ENCODE measurements at regions not wholly inside any gene's neighbourhood (a gene's known extent, or its start where the extent isn't known, plus 50 kb on each side); places are given as distances from the start of the nearest gene placed in this dataset.
"Not testable (repeated sequence)": the region's sequence is repeated elsewhere in the genome, so short reads cannot be mapped to it uniquely, and the experiment has no call there.

DNA sequence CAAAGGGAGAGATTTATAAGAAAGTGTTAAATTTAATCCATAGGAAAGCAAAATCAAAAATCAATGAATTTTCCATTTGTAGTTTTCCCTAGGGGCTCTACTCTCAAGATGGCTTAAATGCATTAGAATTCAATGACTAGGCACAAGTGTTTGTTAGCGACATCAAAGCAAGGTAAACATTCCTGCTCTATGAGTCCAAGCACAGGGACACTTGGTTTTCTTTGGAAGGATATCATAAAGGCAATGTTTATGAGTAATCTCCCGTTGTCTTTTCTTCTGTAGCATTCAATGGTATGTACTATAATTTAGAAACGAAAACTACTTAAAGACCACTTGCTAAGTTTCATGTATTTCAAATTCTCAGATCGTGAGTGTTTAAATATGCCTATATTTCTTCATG lies 54.8 kb upstream of the ZNF717 start:
- H3K27me3 Mint-ChIP-seq; H3K4me3 Mint-ChIP-seq; DNase-seq; H3K27ac Mint-ChIP-seq; H3K4me1 Mint-ChIP-seq; H3K9me3 ChIP-seq (ENCODE audit: control insufficient read depth, low read length, poor library complexity, severe bottlenecking); H3K36me3 Mint-ChIP-seq (ENCODE audit: low read depth); ATAC-seq: not testable (repeated sequence)

GRCh38 chr3:75850301-75851008 lies 65.1 kb upstream of the ZNF717 start:
- H3K4me1 Mint-ChIP-seq; DNase-seq; ATAC-seq; H3K27me3 Mint-ChIP-seq; H3K9me3 ChIP-seq (ENCODE audit: control insufficient read depth, low read length, poor library complexity, severe bottlenecking); H3K4me3 Mint-ChIP-seq; H3K36me3 Mint-ChIP-seq (ENCODE audit: low read depth); H3K27ac Mint-ChIP-seq: not testable (repeated sequence)

- Mint-ChIP-seq H3K4me3 (no peak overlapping the region), H3K4me1 (no peaks in the 10 kb centered on the region), H3K27me3 (no peaks in the 10 kb centered on the region), H3K27ac (no peak overlapping the region), H3K36me3 (ENCODE audit: low read depth) (no peaks in the 10 kb centered on the region)
- DNase-seq = no peak
- no peaks in the 10 kb centered on the region for H3K9me3 ChIP-seq (ENCODE audit: control insufficient read depth, low read length, poor library complexity, severe bottlenecking)
- no peak for ATAC-seq
Observed at GRCh38 chr3:75863130-75863529, 77.8 kb upstream of the ZNF717 start.

- H3K4me3 Mint-ChIP-seq = no peak overlapping the region
- ATAC-seq (no peak), DNase-seq (no peak)
- no peak overlapping the region for H3K27ac Mint-ChIP-seq
- no peaks in the 10 kb centered on the region for H3K27me3 Mint-ChIP-seq
- no peaks in the 10 kb centered on the region for H3K9me3 ChIP-seq (ENCODE audit: control insufficient read depth, low read length, poor library complexity, severe bottlenecking)
- H3K4me1 Mint-ChIP-seq = no peaks in the 10 kb centered on the region
- no peaks in the 10 kb centered on the region for H3K36me3 Mint-ChIP-seq (ENCODE audit: low read depth)
Observed at GRCh38 chr3:75863878-75864277, 78.5 kb upstream of the ZNF717 start.

DNA sequence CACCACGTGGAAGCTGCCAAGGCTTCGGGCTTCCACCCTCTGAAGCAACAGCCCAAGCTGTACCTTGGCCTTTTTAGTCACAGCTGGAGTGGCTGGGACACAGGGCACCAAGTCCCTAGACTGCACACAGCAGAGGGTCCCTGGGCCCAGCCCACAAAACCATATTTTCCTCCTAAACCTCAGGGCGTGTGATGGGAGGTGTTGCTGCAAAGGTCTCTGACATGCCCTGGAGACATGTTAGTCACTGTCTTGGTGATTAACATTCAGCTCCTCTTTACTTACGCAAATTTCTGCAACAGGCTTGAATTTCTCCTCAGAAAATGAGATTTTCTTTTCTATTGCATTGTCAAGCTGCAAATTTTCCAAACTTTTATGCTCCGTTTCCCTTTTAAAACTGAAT lies 98.4 kb upstream of the ZNF717 start:
- H3K9me3 ChIP-seq (ENCODE audit: control insufficient read depth, low read length, poor library complexity, severe bottlenecking); H3K4me3 Mint-ChIP-seq; DNase-seq; H3K27me3 Mint-ChIP-seq; ATAC-seq; H3K4me1 Mint-ChIP-seq; H3K36me3 Mint-ChIP-seq (ENCODE audit: low read depth); H3K27ac Mint-ChIP-seq: not testable (repeated sequence)

GRCh38 chr3:75886971-75887526 lies 101.7 kb upstream of the ZNF717 start:
- H3K27ac Mint-ChIP-seq = no peak overlapping the region
- H3K4me3 Mint-ChIP-seq = no peak overlapping the region
- ATAC-seq (no peak), DNase-seq (no peak)
- H3K36me3 Mint-ChIP-seq (ENCODE audit: low read depth) = no peaks in the 10 kb centered on the region
- H3K4me1 Mint-ChIP-seq = no peaks in the 10 kb centered on the region
- H3K27me3 Mint-ChIP-seq = no peaks in the 10 kb centered on the region
- H3K9me3 ChIP-seq (ENCODE audit: control insufficient read depth, low read length, poor library complexity, severe bottlenecking) = no peaks in the 10 kb centered on the region

- ATAC-seq = no peak
- H3K4me3 Mint-ChIP-seq = no peak overlapping the region
- no peaks in the 10 kb centered on the region for H3K36me3 Mint-ChIP-seq (ENCODE audit: low read depth)
Observed at GRCh38 chr3:75894234-75894633, 108.9 kb upstream of the ZNF717 start.

DNA sequence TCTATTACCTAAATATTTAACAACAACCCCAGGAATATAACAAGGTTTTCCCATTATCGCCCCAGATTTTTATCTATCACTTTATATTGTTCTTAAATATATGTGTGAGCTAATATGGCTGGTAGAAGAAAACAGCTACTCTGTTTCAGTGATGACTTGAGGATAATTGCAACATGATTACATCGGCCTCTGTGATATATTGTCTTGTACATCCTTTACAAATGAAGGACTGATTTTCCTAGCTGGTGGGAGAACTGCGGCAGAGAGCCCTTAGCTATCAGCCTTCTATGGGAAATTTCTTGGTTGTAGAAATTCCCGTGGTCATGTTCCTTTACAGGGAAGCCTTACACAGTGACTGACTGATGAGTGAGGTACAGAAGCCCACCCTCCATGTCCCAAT lies 110.9 kb upstream of the ZNF717 start:
- H3K9me3 ChIP-seq (ENCODE audit: control insufficient read depth, low read length, poor library complexity, severe bottlenecking) = no peaks in the 10 kb centered on the region
- ATAC-seq (no peak), DNase-seq (no peak)
- no peak overlapping the region for H3K4me3 Mint-ChIP-seq
- H3K27ac Mint-ChIP-seq = no peak overlapping the region
- no peaks in the 10 kb centered on the region for H3K27me3 Mint-ChIP-seq
- no peaks in the 10 kb centered on the region for H3K36me3 Mint-ChIP-seq (ENCODE audit: low read depth)
- no peaks in the 10 kb centered on the region for H3K4me1 Mint-ChIP-seq

More at GRCh38 chr3:75894234-75894633, 108.9 kb upstream of the ZNF717 start:
- DNase-seq = no peak
- no peaks in the 10 kb centered on the region for H3K9me3 ChIP-seq (ENCODE audit: control insufficient read depth, low read length, poor library complexity, severe bottlenecking)
- H3K27me3 Mint-ChIP-seq = no peaks in the 10 kb centered on the region
- no peaks in the 10 kb centered on the region for H3K4me1 Mint-ChIP-seq
- H3K27ac Mint-ChIP-seq = no peak overlapping the region

DNA sequence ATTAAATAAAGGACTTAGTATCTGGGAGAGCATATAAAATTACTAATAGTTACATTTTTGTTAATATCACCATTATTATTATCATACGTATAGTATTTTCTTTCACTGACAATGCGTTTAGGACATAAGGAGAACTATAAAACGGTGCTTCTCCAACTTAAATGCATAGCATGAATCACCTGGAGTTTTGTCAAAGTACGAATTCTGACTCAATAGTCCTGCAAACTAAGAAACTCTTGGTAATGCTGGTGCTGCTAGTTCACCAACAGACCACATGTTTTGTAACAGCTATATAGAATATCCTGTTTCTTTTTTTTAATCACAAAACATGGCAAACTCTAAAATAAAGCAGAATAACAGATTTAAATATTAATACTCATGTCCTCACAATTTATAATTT lies 116.1 kb upstream of the ZNF717 start:
- not testable (repeated sequence) for DNase-seq; H3K9me3 ChIP-seq (ENCODE audit: control insufficient read depth, low read length, poor library complexity, severe bottlenecking); ATAC-seq; H3K36me3 Mint-ChIP-seq (ENCODE audit: low read depth); H3K27me3 Mint-ChIP-seq; H3K4me3 Mint-ChIP-seq; H3K4me1 Mint-ChIP-seq; H3K27ac Mint-ChIP-seq

- Mint-ChIP-seq H3K36me3 (ENCODE audit: low read depth) (no peaks in the 10 kb centered on the region), H3K27ac (no peak overlapping the region), H3K4me3 (no peak overlapping the region), H3K4me1 (no peaks in the 10 kb centered on the region), H3K27me3 (no peaks in the 10 kb centered on the region)
- DNase-seq (no peak), ATAC-seq (no peak)
- no peaks in the 10 kb centered on the region for H3K9me3 ChIP-seq (ENCODE audit: control insufficient read depth, low read length, poor library complexity, severe bottlenecking)
Observed at GRCh38 chr3:75906555-75907112, 121.3 kb upstream of the ZNF717 start.

- ATAC-seq = no peak
- H3K4me3 Mint-ChIP-seq = no peak overlapping the region
- H3K27me3 Mint-ChIP-seq = no peaks in the 10 kb centered on the region
- no peak overlapping the region for H3K27ac Mint-ChIP-seq
- no peak for DNase-seq
- H3K36me3 Mint-ChIP-seq (ENCODE audit: low read depth) = no peaks in the 10 kb centered on the region
- H3K9me3 ChIP-seq (ENCODE audit: control insufficient read depth, low read length, poor library complexity, severe bottlenecking) = no peaks in the 10 kb centered on the region
- no peaks in the 10 kb centered on the region for H3K4me1 Mint-ChIP-seq
Observed at GRCh38 chr3:75913800-75914350, 128.5 kb upstream of the ZNF717 start.

DNA sequence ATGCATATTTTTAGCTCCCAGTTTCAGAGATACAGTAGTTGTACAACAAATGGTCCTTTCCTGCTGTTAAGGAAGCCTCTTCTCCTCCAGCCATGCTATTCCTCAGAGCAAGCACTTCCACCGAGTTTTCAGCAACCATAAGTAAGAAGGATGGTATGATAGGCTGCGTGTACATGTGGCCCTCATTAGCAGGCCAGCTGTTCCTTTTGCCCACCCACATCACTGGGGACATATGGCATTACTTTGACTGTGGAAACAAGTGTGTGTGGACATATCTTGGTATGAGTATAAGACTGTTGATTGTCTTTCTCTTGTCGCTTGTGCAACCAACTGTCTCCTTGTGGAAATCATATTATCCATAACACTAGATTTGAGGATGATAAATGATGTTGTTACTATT lies 129.4 kb upstream of the ZNF717 start:
- H3K4me3 Mint-ChIP-seq; DNase-seq; H3K9me3 ChIP-seq (ENCODE audit: control insufficient read depth, low read length, poor library complexity, severe bottlenecking); H3K36me3 Mint-ChIP-seq (ENCODE audit: low read depth); H3K4me1 Mint-ChIP-seq; H3K27me3 Mint-ChIP-seq; ATAC-seq; H3K27ac Mint-ChIP-seq: not testable (repeated sequence)

DNA sequence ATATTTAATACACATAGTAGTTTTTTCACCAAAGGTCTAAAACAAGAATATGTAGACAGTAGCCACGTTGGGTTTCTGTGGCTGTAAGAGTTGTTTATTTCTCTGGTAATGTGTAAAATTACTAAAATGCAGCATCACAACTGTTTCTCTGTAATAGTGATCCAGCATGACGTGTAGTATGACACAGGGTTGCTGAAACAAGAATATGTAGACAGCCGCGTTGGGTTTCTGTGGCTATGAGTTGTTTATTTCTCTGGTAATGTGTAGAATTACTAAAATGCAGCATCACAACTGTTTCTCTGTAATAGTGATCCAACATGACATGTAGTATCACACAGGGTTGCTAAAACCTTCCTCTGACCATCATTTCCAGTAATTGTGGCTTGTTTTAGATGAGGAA lies 153.6 kb upstream of the ZNF717 start:
- Mint-ChIP-seq H3K27me3 (no peaks in the 10 kb centered on the region), H3K4me3 (no peak overlapping the region), H3K36me3 (ENCODE audit: low read depth) (no peaks in the 10 kb centered on the region), H3K4me1 (no peaks in the 10 kb centered on the region), H3K27ac (no peak overlapping the region)
- no peak for DNase-seq
- ATAC-seq = no peak
- no peaks in the 10 kb centered on the region for H3K9me3 ChIP-seq (ENCODE audit: control insufficient read depth, low read length, poor library complexity, severe bottlenecking)

DNA sequence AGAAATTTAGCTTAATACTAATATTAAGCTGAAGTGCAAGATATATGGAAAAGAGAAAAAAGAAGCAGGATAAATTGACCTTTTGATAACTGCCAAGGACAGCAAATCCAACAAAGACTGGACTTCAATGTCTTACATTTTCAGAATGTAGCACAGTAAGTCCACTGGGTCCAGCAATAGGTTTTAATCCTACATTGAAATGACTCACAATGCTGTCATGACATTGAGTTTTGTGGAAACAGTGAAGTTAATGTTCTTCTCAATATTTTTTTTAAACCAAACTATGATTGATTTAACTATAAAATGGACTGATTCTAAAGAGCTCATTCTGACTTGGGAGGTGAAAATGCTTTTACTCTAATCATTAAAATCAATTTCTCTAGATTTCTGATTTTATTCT lies 166.6 kb upstream of the ZNF717 start:
- H3K27ac Mint-ChIP-seq = no peak overlapping the region
- H3K4me1 Mint-ChIP-seq = no peaks in the 10 kb centered on the region
- H3K36me3 Mint-ChIP-seq (ENCODE audit: low read depth) = no peaks in the 10 kb centered on the region
- no peaks in the 10 kb centered on the region for H3K27me3 Mint-ChIP-seq
- H3K4me3 Mint-ChIP-seq = no peak overlapping the region
- no peaks in the 10 kb centered on the region for H3K9me3 ChIP-seq (ENCODE audit: control insufficient read depth, low read length, poor library complexity, severe bottlenecking)
- ATAC-seq = no peak
- DNase-seq = no peak
